ENCODE measurements at regions not wholly inside any gene's neighbourhood (a gene's known extent, or its start where the extent isn't known, plus 50 kb on each side); places are given as distances from the start of the nearest gene placed in this dataset.
A peak's percentile ranks its signal among the peaks of the same experiment; 100 is the strongest.

DNA sequence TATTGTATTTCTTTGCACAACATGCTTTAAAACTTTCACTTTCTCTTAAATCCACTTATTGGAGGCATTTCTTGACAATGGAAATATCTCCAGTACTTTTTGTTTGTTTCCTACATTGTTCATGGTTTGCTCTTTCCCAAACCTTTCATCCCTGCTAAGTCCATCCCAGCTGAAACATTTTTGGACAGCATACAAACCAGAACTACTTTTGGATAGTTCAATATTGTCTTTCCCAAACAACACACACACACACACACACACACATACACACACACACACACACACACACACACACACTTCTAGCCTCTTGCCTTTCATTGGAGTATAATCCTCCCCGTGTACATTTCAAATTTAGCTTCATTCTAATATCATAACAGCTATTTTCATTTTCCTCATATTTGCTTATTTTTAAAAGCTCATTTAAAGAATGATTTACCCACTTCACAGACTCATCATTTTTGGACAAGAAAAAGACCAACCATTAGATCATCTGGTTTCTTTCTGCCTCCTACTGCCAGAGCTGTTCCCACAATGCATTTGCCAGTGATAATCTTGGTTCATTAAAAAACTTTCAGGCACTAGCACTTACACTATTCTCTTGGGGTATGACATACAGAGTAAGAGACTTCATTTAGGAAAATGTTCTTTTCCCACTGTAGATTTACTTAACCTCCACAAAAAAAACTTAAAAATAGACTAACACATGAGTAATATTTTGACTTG, 248.1 kb downstream of the CD109 start:
- no peaks in the 10 kb centered on the region for H3K9me2 ChIP-seq (ENCODE audit: low read depth, low read length)
- H3K4me3 ChIP-seq (ENCODE audit: low read depth, low read length, poor library complexity, severe bottlenecking), result no peak overlapping the region
- H4K20me1 ChIP-seq (ENCODE audit: insufficient read depth, low read length), result no peaks in the 10 kb centered on the region
- H2AFZ ChIP-seq (ENCODE audit: low read length), result no peak overlapping the region
- H3K9me3 ChIP-seq (ENCODE audit: low read length), result no peaks in the 10 kb centered on the region
- TF ChIP-seq, protein P1, sequence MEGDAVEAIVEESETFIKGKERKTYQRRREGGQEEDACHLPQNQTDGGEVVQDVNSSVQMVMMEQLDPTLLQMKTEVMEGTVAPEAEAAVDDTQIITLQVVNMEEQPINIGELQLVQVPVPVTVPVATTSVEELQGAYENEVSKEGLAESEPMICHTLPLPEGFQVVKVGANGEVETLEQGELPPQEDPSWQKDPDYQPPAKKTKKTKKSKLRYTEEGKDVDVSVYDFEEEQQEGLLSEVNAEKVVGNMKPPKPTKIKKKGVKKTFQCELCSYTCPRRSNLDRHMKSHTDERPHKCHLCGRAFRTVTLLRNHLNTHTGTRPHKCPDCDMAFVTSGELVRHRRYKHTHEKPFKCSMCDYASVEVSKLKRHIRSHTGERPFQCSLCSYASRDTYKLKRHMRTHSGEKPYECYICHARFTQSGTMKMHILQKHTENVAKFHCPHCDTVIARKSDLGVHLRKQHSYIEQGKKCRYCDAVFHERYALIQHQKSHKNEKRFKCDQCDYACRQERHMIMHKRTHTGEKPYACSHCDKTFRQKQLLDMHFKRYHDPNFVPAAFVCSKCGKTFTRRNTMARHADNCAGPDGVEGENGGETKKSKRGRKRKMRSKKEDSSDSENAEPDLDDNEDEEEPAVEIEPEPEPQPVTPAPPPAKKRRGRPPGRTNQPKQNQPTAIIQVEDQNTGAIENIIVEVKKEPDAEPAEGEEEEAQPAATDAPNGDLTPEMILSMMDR (IDR thresholded peaks at IDR 0.05; ENCODE audit: low read length), result no peak
- no peak for TF ChIP-seq EZH2 (IDR thresholded peaks at IDR 0.05; ENCODE audit: borderline replicate concordance, low read length)
- H3K79me2 ChIP-seq (ENCODE audit: insufficient read depth, low read length), result no peaks in the 10 kb centered on the region
- H3K4me1 ChIP-seq (ENCODE audit: insufficient read depth, low read length, severe bottlenecking), result no peaks in the 10 kb centered on the region
- no peak overlapping the region for H3K9ac ChIP-seq (ENCODE audit: low read length)
- no peaks in the 10 kb centered on the region for H3K27me3 ChIP-seq (ENCODE audit: insufficient read depth, low read length)
- no peak overlapping the region for H3K4me2 ChIP-seq (ENCODE audit: low read length)
- H3F3A ChIP-seq (ENCODE audit: insufficient read depth, low read length), result no peaks in the 10 kb centered on the region
- no peaks in the 10 kb centered on the region for H3K36me3 ChIP-seq (ENCODE audit: insufficient read depth, low read length)
- no peak overlapping the region for H3K27ac ChIP-seq (ENCODE audit: low read depth, low read length, poor library complexity, severe bottlenecking)

- Histone ChIP-seq H3K9me3 (ENCODE audit: low read length) (no peaks in the 10 kb centered on the region), H3K27ac (ENCODE audit: low read depth, low read length, poor library complexity, severe bottlenecking) (no peak overlapping the region), H3K79me2 (ENCODE audit: insufficient read depth, low read length) (no peaks in the 10 kb centered on the region), H3K27me3 (ENCODE audit: insufficient read depth, low read length) (no peaks in the 10 kb centered on the region), H4K20me1 (ENCODE audit: insufficient read depth, low read length) (no peaks in the 10 kb centered on the region), H3K4me1 (ENCODE audit: insufficient read depth, low read length, severe bottlenecking) (no peaks in the 10 kb centered on the region), H3K36me3 (ENCODE audit: insufficient read depth, low read length) (no peaks in the 10 kb centered on the region), H2AFZ (ENCODE audit: low read length) (no peak overlapping the region), H3F3A (ENCODE audit: insufficient read depth, low read length) (no peaks in the 10 kb centered on the region), H3K9ac (ENCODE audit: low read length) (no peak overlapping the region), H3K9me2 (ENCODE audit: low read depth, low read length) (no peaks in the 10 kb centered on the region), H3K4me3 (ENCODE audit: low read depth, low read length, poor library complexity, severe bottlenecking) (no peak overlapping the region), H3K4me2 (ENCODE audit: low read length) (no peak overlapping the region)
- no peak for TF ChIP-seq EZH2 (IDR thresholded peaks at IDR 0.05; ENCODE audit: borderline replicate concordance, low read length)
- TF ChIP-seq, protein P1 (IDR thresholded peaks at IDR 0.05; ENCODE audit: low read length), result no peak
These were observed 247.4 kb downstream of the CD109 start for GRCh38 chr6:73943411-73943810.

GRCh38 chr6:73942592-73943186, 246.7 kb downstream of the CD109 start:
- H3K9me2 ChIP-seq (ENCODE audit: low read depth, low read length), result no peaks in the 10 kb centered on the region
- no peaks in the 10 kb centered on the region for H4K20me1 ChIP-seq (ENCODE audit: insufficient read depth, low read length)
- no peak overlapping the region for H3K9ac ChIP-seq (ENCODE audit: low read length)
- TF ChIP-seq EZH2 (IDR thresholded peaks at IDR 0.05; ENCODE audit: borderline replicate concordance, low read length), result no peak
- TF ChIP-seq, protein P1 (IDR thresholded peaks at IDR 0.05; ENCODE audit: low read length), result peak; percentile 15; the same call in 1 of the 2 replicates
- no peaks in the 10 kb centered on the region for H3K9me3 ChIP-seq (ENCODE audit: low read length)
- no peaks in the 10 kb centered on the region for H3K79me2 ChIP-seq (ENCODE audit: insufficient read depth, low read length)
- H3K27ac ChIP-seq (ENCODE audit: low read depth, low read length, poor library complexity, severe bottlenecking), result no peak overlapping the region
- no peak overlapping the region for H3K4me3 ChIP-seq (ENCODE audit: low read depth, low read length, poor library complexity, severe bottlenecking)
- H3F3A ChIP-seq (ENCODE audit: insufficient read depth, low read length), result no peaks in the 10 kb centered on the region
- no peaks in the 10 kb centered on the region for H3K27me3 ChIP-seq (ENCODE audit: insufficient read depth, low read length)
- H3K4me2 ChIP-seq (ENCODE audit: low read length), result no peak overlapping the region
- H3K4me1 ChIP-seq (ENCODE audit: insufficient read depth, low read length, severe bottlenecking), result no peaks in the 10 kb centered on the region
- no peak overlapping the region for H2AFZ ChIP-seq (ENCODE audit: low read length)
- H3K36me3 ChIP-seq (ENCODE audit: insufficient read depth, low read length), result no peaks in the 10 kb centered on the region
